ENCODE measurements at regions not wholly inside any gene's neighbourhood (a gene's known extent, or its start where the extent isn't known, plus 50 kb on each side); places are given as distances from the start of the nearest gene placed in this dataset.
A peak's percentile ranks its signal among the peaks of the same experiment; 100 is the strongest.

GRCh38 chr1:184890539-184890973 lies 83.8 kb downstream of the NIBAN1 start:
- TF ChIP-seq CTCF (IDR thresholded peaks at IDR 0.05; ENCODE audit: insufficient read depth, low read depth, low read length): no peak
- Histone ChIP-seq H3K27me3 (ENCODE audit: control insufficient read depth, insufficient read depth, low read length) (no peaks in the 10 kb centered on the region), H3K36me3 (ENCODE audit: control insufficient read depth, insufficient read depth, low read length) (no peaks in the 10 kb centered on the region), H3K4me3 (ENCODE audit: low read depth, low read length) (no peak overlapping the region)
- no peak for DNase-seq (ENCODE audit: low read depth)
- CTCF ChIA-PET: no interaction called here
- POLR2A ChIA-PET: no interaction called here

GRCh38 chr1:184889902-184890301 lies 84.4 kb downstream of the NIBAN1 start:
- POLR2A ChIA-PET: no interaction called here
- DNase-seq (ENCODE audit: low read depth): no peak
- no peak for TF ChIP-seq CTCF (IDR thresholded peaks at IDR 0.05; ENCODE audit: insufficient read depth, low read depth, low read length)
- H3K36me3 ChIP-seq (ENCODE audit: control insufficient read depth, insufficient read depth, low read length): no peaks in the 10 kb centered on the region
- H3K27me3 ChIP-seq (ENCODE audit: control insufficient read depth, insufficient read depth, low read length): no peaks in the 10 kb centered on the region
- no peak overlapping the region for H3K4me3 ChIP-seq (ENCODE audit: low read depth, low read length)
- CTCF ChIA-PET: no interaction called here

DNA sequence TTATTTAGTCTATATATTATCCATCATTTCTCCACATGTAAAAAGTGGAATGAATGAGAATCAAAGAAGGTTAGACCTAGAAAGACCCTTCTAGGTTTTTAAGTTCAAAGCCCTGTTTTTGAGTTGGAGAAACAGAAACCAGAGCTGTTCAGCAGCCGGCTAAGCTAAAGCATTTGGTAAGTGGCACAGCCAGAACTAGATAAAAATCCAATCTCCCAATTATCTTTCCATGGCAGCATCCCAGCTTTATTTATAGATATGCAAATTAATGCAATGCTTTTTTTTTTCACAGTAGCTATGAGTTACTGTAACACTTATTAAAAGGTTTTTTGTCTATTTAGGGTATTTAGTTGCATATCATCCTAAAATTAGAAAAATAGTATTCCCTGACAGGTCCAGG lies 85.1 kb downstream of the NIBAN1 start:
- ChIA-PET POLR2A (no interaction called here), CTCF (no interaction called here)
- DNase-seq (ENCODE audit: low read depth): no peak
- H3K27me3 ChIP-seq (ENCODE audit: control insufficient read depth, insufficient read depth, low read length): no peaks in the 10 kb centered on the region
- H3K4me3 ChIP-seq (ENCODE audit: low read depth, low read length): no peak overlapping the region
- H3K36me3 ChIP-seq (ENCODE audit: control insufficient read depth, insufficient read depth, low read length): no peaks in the 10 kb centered on the region
- no peak for TF ChIP-seq CTCF (IDR thresholded peaks at IDR 0.05; ENCODE audit: insufficient read depth, low read depth, low read length)

DNA sequence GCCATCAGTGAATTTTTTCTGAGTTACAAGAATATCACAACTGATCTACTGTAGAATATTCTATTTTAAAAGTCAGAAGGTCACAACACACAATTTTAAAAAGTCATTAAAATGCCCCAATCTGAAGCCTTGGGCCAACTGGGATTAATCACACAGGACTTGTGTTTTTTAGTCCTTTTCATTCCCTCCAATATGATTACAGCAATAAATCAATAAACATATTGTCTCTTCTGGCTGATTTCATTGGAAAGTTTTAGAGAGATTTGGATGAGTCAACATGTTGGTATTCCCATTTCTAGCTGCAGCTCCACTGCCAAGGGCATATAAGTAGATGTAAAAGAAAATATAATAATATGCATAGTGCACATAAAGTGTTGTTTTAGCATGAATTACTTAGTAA lies 85.8 kb downstream of the NIBAN1 start:
- POLR2A ChIA-PET: no interaction called here
- CTCF ChIA-PET: no interaction called here
- peak; percentile 39 for DNase-seq (ENCODE audit: low read depth)

GRCh38 chr1:184882957-184883815 lies 91.1 kb downstream of the NIBAN1 start:
- H3K27me3 ChIP-seq (ENCODE audit: control insufficient read depth, insufficient read depth, low read length): no peaks in the 10 kb centered on the region
- DNase-seq (ENCODE audit: low read depth): no peak
- ChIA-PET POLR2A (no interaction called here), CTCF (no interaction called here)
- no peaks in the 10 kb centered on the region for H3K36me3 ChIP-seq (ENCODE audit: control insufficient read depth, insufficient read depth, low read length)
- H3K4me3 ChIP-seq (ENCODE audit: low read depth, low read length): no peak overlapping the region
- no peak for TF ChIP-seq CTCF (IDR thresholded peaks at IDR 0.05; ENCODE audit: insufficient read depth, low read depth, low read length)

More for the DNA sequence above, 85.8 kb downstream of the NIBAN1 start:
- no peaks in the 10 kb centered on the region for H3K36me3 ChIP-seq (ENCODE audit: control insufficient read depth, insufficient read depth, low read length)
- no peak for TF ChIP-seq CTCF (IDR thresholded peaks at IDR 0.05; ENCODE audit: insufficient read depth, low read depth, low read length)
- H3K27me3 ChIP-seq (ENCODE audit: control insufficient read depth, insufficient read depth, low read length): no peaks in the 10 kb centered on the region
- no peak overlapping the region for H3K4me3 ChIP-seq (ENCODE audit: low read depth, low read length)
